ENCODE measurements at regions not wholly inside any gene's neighbourhood (a gene's known extent, or its start where the extent isn't known, plus 50 kb on each side); places are given as distances from the start of the nearest gene placed in this dataset.
"Not testable (repeated sequence)": the region's sequence is repeated elsewhere in the genome, so short reads cannot be mapped to it uniquely, and the experiment has no call there.

DNA sequence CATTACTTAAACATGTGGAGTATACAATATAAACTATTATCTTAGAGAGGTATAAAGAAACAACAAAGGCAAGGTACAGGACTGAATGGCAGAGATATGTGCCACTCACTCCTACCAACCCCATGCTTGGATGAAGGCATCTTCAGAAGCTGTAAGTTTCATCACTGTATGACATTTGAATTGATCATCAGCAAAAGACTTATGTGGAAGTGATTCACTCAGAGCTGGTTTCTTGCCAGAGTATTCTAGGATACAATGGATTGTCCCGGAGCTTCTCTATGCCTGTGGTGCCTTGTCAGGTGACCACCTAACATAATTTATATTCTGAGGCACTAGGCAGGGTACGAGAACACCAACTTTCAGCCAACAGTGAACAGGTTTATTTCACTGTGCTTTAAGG is 392.2 kb downstream of the PPP1R2C start:
- ATAC-seq: no peak
- intact Hi-C loops (cut with DNase I): no loop called here

DNA sequence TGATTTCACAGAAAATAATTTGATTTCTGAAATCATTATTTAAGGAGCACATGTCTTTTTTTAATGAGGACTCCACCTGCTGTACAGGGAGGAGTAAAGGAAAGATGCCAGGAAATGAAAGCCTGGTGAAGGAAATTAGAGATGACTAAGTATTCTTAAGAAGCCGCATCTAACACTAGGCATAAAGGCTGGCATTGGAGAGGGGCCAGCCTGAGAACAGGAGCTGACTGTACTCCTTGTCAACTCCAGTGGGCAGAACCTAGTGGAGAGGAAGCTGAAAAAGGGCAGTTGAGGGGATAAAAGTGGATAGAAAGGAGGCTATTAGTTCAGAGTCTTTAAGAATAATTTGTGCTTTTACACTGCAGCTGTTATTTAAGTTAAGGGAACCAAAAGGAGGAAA is 393.0 kb downstream of the PPP1R2C start:
- DNase-seq: no peak
- intact Hi-C loops (cut with DNase I): no loop called here

More for the DNA sequence above, 392.2 kb downstream of the PPP1R2C start:
- DNase-seq: no peak

DNA sequence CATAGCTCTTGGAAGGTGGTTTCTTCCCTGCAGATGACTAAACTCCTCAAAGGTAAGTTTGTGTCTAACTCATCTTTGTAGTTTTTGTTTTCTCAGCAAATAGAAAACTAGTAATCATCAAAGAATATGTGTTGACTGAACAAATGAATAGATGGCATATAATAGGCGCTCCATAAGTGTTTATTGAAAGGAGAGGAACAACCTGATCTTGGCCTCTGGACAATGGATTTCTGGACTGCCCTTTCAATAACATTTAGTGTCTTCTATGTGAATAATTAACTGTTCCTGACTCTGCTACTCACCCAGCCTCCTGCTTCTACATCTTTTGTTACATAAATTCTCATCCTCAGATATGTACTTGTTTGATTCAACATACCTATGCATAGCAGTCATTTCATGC is 399.1 kb downstream of the PPP1R2C start:
- no peak for ATAC-seq
- DNase-seq: no peak
- intact Hi-C loops (cut with DNase I): no loop called here

More for the DNA sequence above, 393.0 kb downstream of the PPP1R2C start:
- ATAC-seq: no peak

DNA sequence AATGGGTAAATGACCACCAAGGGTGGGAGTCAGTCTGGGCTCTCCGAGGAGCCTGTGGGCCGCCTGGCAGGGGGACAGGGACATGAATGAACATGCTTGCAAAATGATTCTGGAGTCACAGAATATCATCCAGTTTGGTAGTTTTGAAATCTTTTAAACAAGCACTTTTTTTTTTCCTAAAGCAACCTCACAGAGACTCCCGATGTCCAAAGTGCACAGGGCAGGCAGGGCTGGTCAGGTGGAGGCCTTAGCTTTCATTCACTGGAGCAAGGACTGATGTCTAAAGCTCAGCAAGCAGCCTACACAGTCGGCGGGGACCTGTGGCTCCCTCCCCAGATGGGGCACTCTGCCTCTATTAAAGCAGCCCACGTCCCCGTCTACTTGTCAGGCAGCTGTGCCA is 402.9 kb downstream of the PPP1R2C start:
- intact Hi-C loops (cut with DNase I): no loop called here
- ATAC-seq (no peak), DNase-seq (no peak)

DNA sequence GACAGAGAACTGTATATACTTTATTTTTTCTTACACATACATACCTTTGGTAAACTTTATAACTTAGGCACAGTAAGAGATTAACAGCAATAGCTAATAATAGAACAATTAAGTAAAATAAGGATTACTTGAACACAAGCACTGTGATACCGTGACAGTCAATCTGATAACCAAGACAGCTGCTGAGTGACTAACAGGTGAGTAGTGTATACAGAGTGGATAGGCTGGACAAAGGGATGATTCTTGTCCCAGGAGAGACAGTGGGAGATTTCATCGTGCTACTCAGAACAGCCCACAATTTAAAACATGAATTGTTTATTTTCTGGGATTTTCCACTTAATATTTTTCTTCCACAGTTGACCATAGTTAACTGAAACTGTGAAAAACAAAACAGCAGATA is 411.8 kb downstream of the PPP1R2C start:
- intact Hi-C loops (cut with DNase I): no loop called here
- DNase-seq: no peak
- ATAC-seq: no peak

DNA sequence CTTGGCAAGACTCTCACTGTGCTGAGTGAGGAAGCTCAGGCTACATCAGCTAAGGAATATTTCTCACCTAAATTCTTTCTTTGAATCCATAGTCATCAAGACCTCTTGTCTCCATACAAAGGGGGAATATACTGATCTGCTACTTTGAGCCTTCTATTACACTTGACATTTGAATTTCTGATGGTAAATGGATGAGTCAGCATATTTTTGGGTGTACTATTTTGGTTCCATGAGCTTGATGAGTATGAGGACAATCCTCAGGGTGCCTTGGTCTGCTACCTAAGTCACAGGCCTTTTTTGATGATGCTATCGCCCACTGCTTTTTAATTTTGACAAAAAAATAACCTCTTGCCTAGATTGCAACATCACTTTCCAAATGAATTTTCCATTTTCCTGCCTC is 415.7 kb downstream of the PPP1R2C start:
- intact Hi-C loops (cut with DNase I): no loop called here
- DNase-seq (no peak), ATAC-seq (no peak)

DNA sequence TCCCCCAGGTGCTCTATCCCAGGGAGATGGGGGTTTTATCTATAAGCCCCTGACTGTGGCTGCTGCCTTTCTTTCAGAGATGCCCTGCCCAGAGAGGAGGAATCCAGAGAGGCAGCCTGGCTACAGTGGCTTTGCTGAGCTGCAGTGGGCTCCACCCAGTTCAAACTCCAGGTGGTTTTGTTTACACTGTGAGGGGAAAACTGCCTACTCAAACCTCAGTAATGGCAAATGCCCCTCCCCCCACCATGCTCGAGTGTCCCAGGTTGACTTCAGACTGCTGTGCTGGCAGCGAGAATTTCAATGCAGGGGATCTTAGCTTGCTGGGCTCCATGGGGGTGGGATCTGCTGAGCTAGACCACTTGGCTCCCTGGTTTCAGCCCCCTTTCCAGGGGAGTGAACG is 419.6 kb upstream of the CASK start:
- DNase-seq; intact Hi-C loops (cut with DNase I); ATAC-seq: not testable (repeated sequence)
